ENCODE measurements at regions not wholly inside any gene's neighbourhood (a gene's known extent, or its start where the extent isn't known, plus 50 kb on each side); places are given as distances from the start of the nearest gene placed in this dataset.

DNA sequence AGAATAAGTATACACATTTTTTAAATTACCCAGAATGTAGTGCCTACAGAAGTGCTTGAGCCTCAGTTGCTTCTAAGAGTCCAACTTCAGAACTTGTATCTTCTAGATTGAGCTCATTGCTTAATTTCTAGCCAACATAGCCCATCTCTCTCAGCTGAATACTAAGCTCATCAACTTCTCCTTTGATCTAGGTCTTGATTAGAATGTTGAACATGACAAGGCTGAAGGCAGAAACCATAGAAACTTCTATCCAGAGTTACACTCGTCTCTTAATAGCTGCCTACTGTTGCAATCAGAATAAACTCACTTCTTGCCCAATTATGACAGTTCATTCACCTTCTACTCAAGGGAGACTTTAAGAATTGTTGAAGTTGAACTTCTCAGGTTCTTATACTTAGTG lies 327.3 kb upstream of the THBS1 start:
- TF ChIP-seq, protein P1, sequence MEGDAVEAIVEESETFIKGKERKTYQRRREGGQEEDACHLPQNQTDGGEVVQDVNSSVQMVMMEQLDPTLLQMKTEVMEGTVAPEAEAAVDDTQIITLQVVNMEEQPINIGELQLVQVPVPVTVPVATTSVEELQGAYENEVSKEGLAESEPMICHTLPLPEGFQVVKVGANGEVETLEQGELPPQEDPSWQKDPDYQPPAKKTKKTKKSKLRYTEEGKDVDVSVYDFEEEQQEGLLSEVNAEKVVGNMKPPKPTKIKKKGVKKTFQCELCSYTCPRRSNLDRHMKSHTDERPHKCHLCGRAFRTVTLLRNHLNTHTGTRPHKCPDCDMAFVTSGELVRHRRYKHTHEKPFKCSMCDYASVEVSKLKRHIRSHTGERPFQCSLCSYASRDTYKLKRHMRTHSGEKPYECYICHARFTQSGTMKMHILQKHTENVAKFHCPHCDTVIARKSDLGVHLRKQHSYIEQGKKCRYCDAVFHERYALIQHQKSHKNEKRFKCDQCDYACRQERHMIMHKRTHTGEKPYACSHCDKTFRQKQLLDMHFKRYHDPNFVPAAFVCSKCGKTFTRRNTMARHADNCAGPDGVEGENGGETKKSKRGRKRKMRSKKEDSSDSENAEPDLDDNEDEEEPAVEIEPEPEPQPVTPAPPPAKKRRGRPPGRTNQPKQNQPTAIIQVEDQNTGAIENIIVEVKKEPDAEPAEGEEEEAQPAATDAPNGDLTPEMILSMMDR (IDR thresholded peaks at IDR 0.05), result no peak
- TF ChIP-seq POLR2A (IDR thresholded peaks at IDR 0.05), result no peak

Measured in vagina (tissue), 2 donors.